ENCODE measurements at regions not wholly inside any gene's neighbourhood (a gene's known extent, or its start where the extent isn't known, plus 50 kb on each side); places are given as distances from the start of the nearest gene placed in this dataset.

DNA sequence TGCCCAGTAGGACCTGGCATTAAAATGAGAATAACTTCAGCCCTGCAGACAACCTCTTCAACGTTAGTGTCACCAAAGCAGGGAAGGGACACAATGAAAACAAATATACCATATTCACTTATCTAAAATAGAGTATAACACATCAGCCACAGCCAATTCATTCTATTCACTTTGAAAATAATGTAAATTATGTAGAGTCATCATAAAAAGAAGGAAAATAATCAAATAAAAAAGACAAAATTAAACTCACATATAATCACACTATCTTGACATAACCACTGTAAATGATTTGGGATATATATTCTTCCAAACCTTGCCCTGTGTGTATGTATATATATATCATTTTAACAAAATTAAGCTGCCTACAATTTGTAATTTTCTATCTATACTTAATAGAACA is 78.1 kb upstream of the HEY2 start:
- peak; percentile 34 for FAIRE-seq
- no peaks in the 10 kb centered on the region for H3K4me1 ChIP-seq
- WGBS, 2 donors, result 31 to 48% methylated on average over 1 of the region's 1 CpG

GRCh38 chr6:125674230-125674629 is 75.2 kb upstream of the HEY2 start:
- intact Hi-C loops (cut with DNase I), result no loop called here
- Histone ChIP-seq H3K27ac (no peak overlapping the region), H3K36me3 (no peaks in the 10 kb centered on the region), H3K9me3 (no peaks in the 10 kb centered on the region), H3K4me1 (no peaks in the 10 kb centered on the region), H3K4me3 (no peak overlapping the region), H3K27me3 (no peaks in the 10 kb centered on the region)
- TF ChIP-seq CTCF (IDR thresholded peaks at IDR 0.05), result no peak
- no peak for DNase-seq
- no peak for ATAC-seq
- no peak for FAIRE-seq
- 88 to 90% methylated on average over 5 of the region's 5 CpGs for WGBS, 2 donors

More for the DNA sequence above, 78.1 kb upstream of the HEY2 start:
- Histone ChIP-seq H3K27ac (no peak overlapping the region), H3K9me3 (no peaks in the 10 kb centered on the region), H3K36me3 (no peaks in the 10 kb centered on the region), H3K4me3 (no peak overlapping the region), H3K27me3 (no peaks in the 10 kb centered on the region)
- intact Hi-C loops (cut with DNase I), result no loop called here
- no peak for TF ChIP-seq CTCF (IDR thresholded peaks at IDR 0.05)
- DNase-seq (no peak), ATAC-seq (no peak)

GRCh38 chr6:125678601-125679000 is 70.8 kb upstream of the HEY2 start:
- Histone ChIP-seq H3K27ac (no peak overlapping the region), H3K4me3 (no peak overlapping the region), H3K36me3 (no peaks in the 10 kb centered on the region), H3K27me3 (no peaks in the 10 kb centered on the region), H3K9me3 (no peaks in the 10 kb centered on the region), H3K4me1 (no peaks in the 10 kb centered on the region)
- FAIRE-seq, result no peak
- intact Hi-C loops (cut with DNase I), result no loop called here
- WGBS, 2 donors, result 42 to 62% methylated on average over 4 of the region's 4 CpGs
- ATAC-seq, result no peak
- no peak for TF ChIP-seq CTCF (IDR thresholded peaks at IDR 0.05)
- no peak for DNase-seq

DNA sequence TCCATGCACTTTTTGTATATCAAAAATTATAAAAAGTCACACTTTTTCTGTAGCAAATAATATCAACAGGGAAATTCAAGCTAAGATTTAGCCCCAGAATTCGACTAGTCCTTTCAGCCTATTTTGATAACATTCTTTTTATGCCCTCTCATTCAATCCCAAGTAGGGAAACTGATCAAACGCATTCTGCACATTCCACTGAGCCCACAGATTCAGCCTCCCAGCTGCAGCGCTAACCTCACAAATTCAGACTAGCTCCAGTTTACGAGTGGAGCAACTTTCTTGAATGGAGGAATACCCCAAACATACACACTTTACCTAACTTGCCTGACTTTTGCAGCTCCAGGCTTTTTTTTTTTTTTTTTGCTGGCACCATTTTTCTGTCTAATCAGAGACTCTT is 70.3 kb upstream of the HEY2 start:
- intact Hi-C loops (cut with DNase I), result no loop called here
- no peak for ATAC-seq
- 54 to 56% methylated on average over 4 of the region's 4 CpGs for WGBS, 2 donors
- Histone ChIP-seq H3K4me3 (no peak overlapping the region), H3K4me1 (no peaks in the 10 kb centered on the region), H3K9me3 (no peaks in the 10 kb centered on the region), H3K27me3 (no peaks in the 10 kb centered on the region), H3K27ac (no peak overlapping the region), H3K36me3 (no peaks in the 10 kb centered on the region)
- no peak for DNase-seq
- TF ChIP-seq CTCF (IDR thresholded peaks at IDR 0.05), result no peak
- no peak for FAIRE-seq

GRCh38 chr6:125679651-125680050 is 69.8 kb upstream of the HEY2 start:
- Histone ChIP-seq H3K27ac (no peak overlapping the region), H3K36me3 (no peaks in the 10 kb centered on the region), H3K4me1 (no peaks in the 10 kb centered on the region), H3K9me3 (no peaks in the 10 kb centered on the region), H3K27me3 (no peaks in the 10 kb centered on the region), H3K4me3 (no peak overlapping the region)
- FAIRE-seq (no peak), ATAC-seq (no peak), DNase-seq (no peak)
- no peak for TF ChIP-seq CTCF (IDR thresholded peaks at IDR 0.05)
- intact Hi-C loops (cut with DNase I), result no loop called here
- WGBS, 2 donors, result 62% methylated on average over 2 of the region's 2 CpGs
